Mesendoderm (in vitro differentiated cells): ENCODE measurements at regions not wholly inside any gene's neighbourhood (a gene's known extent, or its start where the extent isn't known, plus 50 kb on each side); places are given as distances from the start of the nearest gene placed in this dataset.

ENCODE experiments used
- DNase-seq: peaks from one replicate; pipeline ENCODE4 v3.0.0; 2013
- H2AK5ac ChIP-seq: 2 replicates; pipeline ENCODE4 v1.6.1; 2013; ENCODE audit warnings: low read length, inconsistent platforms
- H2BK120ac ChIP-seq: 2 replicates; pipeline ENCODE4 v1.6.1; 2013; ENCODE audit warnings: low read depth, mild to moderate bottlenecking, low read length, moderate library complexity, mixed read lengths
- H2BK15ac ChIP-seq: replicated peaks from 2 replicates; pipeline ENCODE4 v1.6.1; 2013; ENCODE audit warnings: low read depth, mild to moderate bottlenecking, moderate library complexity
- H2BK5ac ChIP-seq: 2 replicates; pipeline ENCODE4 v1.6.1; 2013; ENCODE audit warnings: low read length, inconsistent platforms
- H3K18ac ChIP-seq: 2 replicates; pipeline ENCODE4 v1.6.1; 2013; ENCODE audit warnings: mild to moderate bottlenecking, low read length, mixed read lengths
- H3K23ac ChIP-seq: one replicate; pipeline ENCODE4 v1.6.1; 2013; ENCODE audit warnings: low read length
- H3K27ac ChIP-seq: 2 replicates; pipeline ENCODE4 v1.5.1; 2013; ENCODE audit warnings: low read depth, mild to moderate bottlenecking, inconsistent platforms, low read length, moderate library complexity
- H3K27me3 ChIP-seq: 2 replicates; pipeline ENCODE4 v1.6.1; 2013; ENCODE audit warnings: low read length, control low read depth, mild to moderate bottlenecking, inconsistent platforms; ENCODE audit not compliant: insufficient read depth, poor library complexity
- H3K36me3 ChIP-seq: 2 replicates; pipeline ENCODE4 v1.6.1; 2013; ENCODE audit warnings: low read length, inconsistent platforms; ENCODE audit not compliant: control insufficient read depth, insufficient read depth
- H3K4ac ChIP-seq: one replicate; pipeline ENCODE4 v1.6.1; 2013; ENCODE audit warnings: low read depth, mild to moderate bottlenecking, low read length, moderate library complexity
- H3K4me1 ChIP-seq: 2 replicates; pipeline ENCODE4 v1.6.1; 2013; ENCODE audit warnings: low read depth, low read length, inconsistent platforms; ENCODE audit not compliant: control insufficient read depth
- H3K4me2 ChIP-seq: 2 replicates; pipeline ENCODE4 v1.6.1; 2013; ENCODE audit warnings: low read length
- H3K4me3 ChIP-seq: 2 replicates; pipeline ENCODE4 v1.5.1; 2013; ENCODE audit warnings: mild to moderate bottlenecking, low read length
- H3K56ac ChIP-seq: one replicate; pipeline ENCODE4 v1.6.1; 2013; ENCODE audit warnings: low read length
- H3K79me1 ChIP-seq: 2 replicates; pipeline ENCODE4 v1.6.1; 2013; ENCODE audit warnings: low read length, inconsistent platforms
- H3K79me2 ChIP-seq: 2 replicates; pipeline ENCODE4 v1.6.1; 2013; ENCODE audit warnings: mild to moderate bottlenecking, low read length; ENCODE audit not compliant: control insufficient read depth, insufficient read depth
- H3K9ac ChIP-seq: 2 replicates; pipeline ENCODE4 v1.6.1; 2013; ENCODE audit warnings: low read length, inconsistent platforms
- H4K5ac ChIP-seq: one replicate; pipeline ENCODE4 v1.6.1; 2013; ENCODE audit warnings: low read length
- H4K8ac ChIP-seq: one replicate; pipeline ENCODE4 v1.6.1; 2013; ENCODE audit warnings: low read depth, mild to moderate bottlenecking, control low read depth, low read length, moderate library complexity
- WGBS: extraction: QIAGEN DNeasy Blood & Tissue Kit; methylation state at CpG from one replicate; pipeline ENCODE4 v1.1.7; 2013; ENCODE audit warnings: low lambda C conversion rate, missing lambda C conversion rate; ENCODE audit not compliant: insufficient coverage; ENCODE audit errors: extremely low coverage; 5-methylcytosine and 5-hydroxymethylcytosine counted together

DNA sequence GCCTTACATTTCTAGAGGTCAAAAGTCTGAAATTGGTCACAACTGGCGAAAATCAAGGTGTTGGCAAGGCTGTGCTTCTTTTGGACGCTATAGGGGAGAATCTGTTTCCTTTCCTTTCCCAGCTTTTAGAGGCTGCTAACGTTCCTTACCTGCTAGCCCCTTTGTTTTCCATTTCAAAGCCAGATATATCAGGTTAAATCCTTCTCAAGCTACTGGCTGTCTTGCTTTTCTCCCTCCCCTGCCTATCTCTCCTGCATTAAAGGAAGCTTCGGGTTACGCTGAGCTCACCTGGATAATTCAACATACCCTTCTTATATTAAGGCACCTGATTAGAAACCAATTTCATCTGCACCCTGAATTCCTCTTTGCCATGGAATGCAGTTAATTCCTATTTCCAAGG is 1569.7 kb upstream of the SLC10A2 start:
- Histone ChIP-seq H3K4me3 (no peak overlapping the region), H2AK5ac (no peak overlapping the region), H3K27me3 (no peaks in the 10 kb centered on the region), H3K9ac (no peak overlapping the region), H3K4ac (no peak overlapping the region), H3K23ac (no peak overlapping the region), H3K36me3 (no peaks in the 10 kb centered on the region), H2BK120ac (no peak overlapping the region), H3K79me2 (no peaks in the 10 kb centered on the region), H4K5ac (no peak overlapping the region), H3K4me2 (no peak overlapping the region), H3K18ac (no peak overlapping the region), H2BK15ac (no peak overlapping the region), H3K4me1 (no peaks in the 10 kb centered on the region), H4K8ac (no peak overlapping the region), H3K79me1 (no peaks in the 10 kb centered on the region), H3K27ac (no peak overlapping the region), H2BK5ac (no peak overlapping the region), H3K56ac (no peak overlapping the region)
- WGBS, result no CpG with 5 or more reads among the region's 5 CpGs
- no peak for DNase-seq

DNA sequence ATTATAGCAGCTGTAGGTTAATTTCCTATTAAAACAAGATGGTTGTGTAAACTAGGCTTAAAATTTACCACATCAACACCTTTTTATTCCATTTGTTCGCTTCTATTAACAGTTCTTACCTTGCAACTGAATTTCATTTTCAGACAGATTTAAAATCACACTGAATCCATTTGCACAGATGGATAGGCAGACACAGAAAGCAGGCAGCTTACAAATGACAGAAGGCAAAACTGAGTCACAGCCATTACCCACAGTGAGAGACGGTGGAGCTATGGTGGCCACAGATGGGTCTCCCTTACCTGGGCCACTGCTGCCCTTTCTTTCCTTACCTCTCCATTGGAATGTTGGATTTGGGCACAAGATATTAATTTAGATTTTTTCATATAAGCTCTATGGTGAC is 1567.8 kb upstream of the SLC10A2 start:
- H2BK120ac ChIP-seq, result no peak overlapping the region
- DNase-seq, result no peak
- no peak overlapping the region for H3K27ac ChIP-seq
- H3K18ac ChIP-seq, result no peak overlapping the region
- H3K4me1 ChIP-seq, result no peaks in the 10 kb centered on the region
- no peaks in the 10 kb centered on the region for H3K79me1 ChIP-seq
- no peak overlapping the region for H3K23ac ChIP-seq
- H3K4me3 ChIP-seq, result no peak overlapping the region
- H3K79me2 ChIP-seq, result no peaks in the 10 kb centered on the region
- H3K27me3 ChIP-seq, result no peaks in the 10 kb centered on the region
- no peak overlapping the region for H3K4me2 ChIP-seq
- H3K4ac ChIP-seq, result no peak overlapping the region
- H4K5ac ChIP-seq, result no peak overlapping the region
- no peak overlapping the region for H2BK15ac ChIP-seq
- H2AK5ac ChIP-seq, result no peak overlapping the region
- H3K9ac ChIP-seq, result no peak overlapping the region
- H2BK5ac ChIP-seq, result no peak overlapping the region
- H3K36me3 ChIP-seq, result no peaks in the 10 kb centered on the region
- 100% methylated on average over 1 of the region's 2 CpGs for WGBS
- H4K8ac ChIP-seq, result no peak overlapping the region
- H3K56ac ChIP-seq, result no peak overlapping the region

DNA sequence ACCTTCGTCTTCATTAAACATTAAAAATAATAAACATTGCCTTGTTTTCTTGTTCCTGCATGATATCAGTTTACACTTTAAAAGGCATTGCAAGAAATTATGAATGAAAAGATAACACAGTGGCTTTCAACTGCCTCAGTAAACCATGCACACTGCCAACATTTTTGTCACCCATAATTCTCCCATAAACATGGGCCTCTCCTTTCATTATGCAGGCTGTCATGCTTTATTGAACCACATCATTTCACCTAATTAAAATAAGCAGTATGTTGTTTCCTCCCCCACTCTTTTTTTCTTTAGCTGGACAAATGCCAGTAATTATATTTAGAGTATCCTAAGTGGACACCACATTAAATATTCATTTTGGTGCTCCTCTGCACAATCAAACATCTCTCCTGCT is 1566.5 kb upstream of the SLC10A2 start:
- H3K79me1 ChIP-seq, result no peaks in the 10 kb centered on the region
- H3K27ac ChIP-seq, result no peak overlapping the region
- no peaks in the 10 kb centered on the region for H3K27me3 ChIP-seq
- WGBS, result no CpG with 5 or more reads among the region's 1 CpG
- H3K9ac ChIP-seq, result no peak overlapping the region
- H3K79me2 ChIP-seq, result no peaks in the 10 kb centered on the region
- H2BK15ac ChIP-seq, result no peak overlapping the region
- H2AK5ac ChIP-seq, result no peak overlapping the region
- H4K5ac ChIP-seq, result no peak overlapping the region
- H3K4ac ChIP-seq, result no peak overlapping the region
- H3K4me1 ChIP-seq, result no peaks in the 10 kb centered on the region
- no peak for DNase-seq
- H3K36me3 ChIP-seq, result no peaks in the 10 kb centered on the region
- H4K8ac ChIP-seq, result no peak overlapping the region
- no peak overlapping the region for H3K4me3 ChIP-seq
- H3K4me2 ChIP-seq, result no peak overlapping the region
- no peak overlapping the region for H3K18ac ChIP-seq
- no peak overlapping the region for H2BK120ac ChIP-seq
- no peak overlapping the region for H3K23ac ChIP-seq
- no peak overlapping the region for H2BK5ac ChIP-seq
- no peak overlapping the region for H3K56ac ChIP-seq

DNA sequence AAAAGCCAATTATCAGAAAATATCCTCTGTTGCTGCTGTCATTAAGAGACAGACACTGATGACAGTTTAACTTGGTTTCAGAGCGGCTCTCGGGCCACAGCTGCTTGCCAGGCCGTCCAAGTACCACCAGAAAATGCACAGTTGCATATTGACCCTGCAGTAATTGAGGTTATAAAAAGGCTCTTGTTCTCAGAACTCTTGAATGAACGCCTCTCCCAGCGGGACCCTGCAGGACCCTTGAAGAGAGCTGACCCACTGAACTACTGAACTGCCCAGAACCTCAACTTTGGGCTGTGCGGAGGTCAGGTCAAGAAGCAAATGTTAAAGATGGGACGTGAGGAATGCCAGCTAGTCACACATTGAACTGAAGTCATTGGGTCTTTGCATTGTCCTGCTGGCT is 1559.0 kb upstream of the SLC10A2 start:
- no peak for DNase-seq

DNA sequence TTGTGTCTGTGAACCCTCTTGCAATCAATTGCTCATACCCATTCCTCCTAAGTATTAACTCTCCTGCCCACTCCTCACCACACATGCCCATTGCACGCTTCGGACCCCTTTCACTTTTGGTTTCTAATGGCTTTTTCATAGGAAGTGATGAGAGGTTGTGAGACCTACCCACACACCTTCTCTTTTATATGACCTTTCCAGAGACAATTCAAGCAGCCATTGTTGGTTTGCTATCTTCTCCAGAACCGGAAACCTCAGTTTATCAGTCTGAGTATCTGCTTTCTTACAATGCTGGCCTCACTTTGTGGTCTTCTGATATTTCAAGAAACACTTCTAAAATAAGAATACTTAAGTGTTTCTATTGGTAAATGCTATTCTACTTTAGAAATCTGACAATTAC is 1550.8 kb upstream of the SLC10A2 start:
- no peak overlapping the region for H3K18ac ChIP-seq
- H3K4me3 ChIP-seq, result no peak overlapping the region
- H4K5ac ChIP-seq, result no peak overlapping the region
- no peaks in the 10 kb centered on the region for H3K36me3 ChIP-seq
- no peak overlapping the region for H3K9ac ChIP-seq
- no peak overlapping the region for H3K56ac ChIP-seq
- H2BK5ac ChIP-seq, result no peak overlapping the region
- no peak overlapping the region for H2BK15ac ChIP-seq
- no peak overlapping the region for H2BK120ac ChIP-seq
- no peak for DNase-seq
- H4K8ac ChIP-seq, result no peak overlapping the region
- H3K27ac ChIP-seq, result no peak overlapping the region
- WGBS, result no CpG with 5 or more reads among the region's 3 CpGs
- no peaks in the 10 kb centered on the region for H3K27me3 ChIP-seq
- H2AK5ac ChIP-seq, result no peak overlapping the region
- no peak overlapping the region for H3K4me2 ChIP-seq
- no peak overlapping the region for H3K4ac ChIP-seq
- H3K23ac ChIP-seq, result no peak overlapping the region
- H3K4me1 ChIP-seq, result no peaks in the 10 kb centered on the region
- no peaks in the 10 kb centered on the region for H3K79me1 ChIP-seq
- no peaks in the 10 kb centered on the region for H3K79me2 ChIP-seq

More for the DNA sequence above, 1559.0 kb upstream of the SLC10A2 start:
- Histone ChIP-seq H3K23ac (no peak overlapping the region), H2BK120ac (no peak overlapping the region), H3K27ac (no peak overlapping the region), H2BK5ac (no peak overlapping the region), H3K4me1 (no peaks in the 10 kb centered on the region), H4K5ac (no peak overlapping the region), H3K79me1 (no peaks in the 10 kb centered on the region), H3K4ac (no peak overlapping the region), H3K9ac (no peak overlapping the region), H3K18ac (no peak overlapping the region), H3K4me3 (no peak overlapping the region), H3K79me2 (no peaks in the 10 kb centered on the region), H2AK5ac (no peak overlapping the region), H3K4me2 (no peak overlapping the region), H3K36me3 (no peaks in the 10 kb centered on the region), H3K56ac (no peak overlapping the region), H4K8ac (no peak overlapping the region), H3K27me3 (no peaks in the 10 kb centered on the region), H2BK15ac (no peak overlapping the region)
- no CpG with 5 or more reads among the region's 7 CpGs for WGBS

DNA sequence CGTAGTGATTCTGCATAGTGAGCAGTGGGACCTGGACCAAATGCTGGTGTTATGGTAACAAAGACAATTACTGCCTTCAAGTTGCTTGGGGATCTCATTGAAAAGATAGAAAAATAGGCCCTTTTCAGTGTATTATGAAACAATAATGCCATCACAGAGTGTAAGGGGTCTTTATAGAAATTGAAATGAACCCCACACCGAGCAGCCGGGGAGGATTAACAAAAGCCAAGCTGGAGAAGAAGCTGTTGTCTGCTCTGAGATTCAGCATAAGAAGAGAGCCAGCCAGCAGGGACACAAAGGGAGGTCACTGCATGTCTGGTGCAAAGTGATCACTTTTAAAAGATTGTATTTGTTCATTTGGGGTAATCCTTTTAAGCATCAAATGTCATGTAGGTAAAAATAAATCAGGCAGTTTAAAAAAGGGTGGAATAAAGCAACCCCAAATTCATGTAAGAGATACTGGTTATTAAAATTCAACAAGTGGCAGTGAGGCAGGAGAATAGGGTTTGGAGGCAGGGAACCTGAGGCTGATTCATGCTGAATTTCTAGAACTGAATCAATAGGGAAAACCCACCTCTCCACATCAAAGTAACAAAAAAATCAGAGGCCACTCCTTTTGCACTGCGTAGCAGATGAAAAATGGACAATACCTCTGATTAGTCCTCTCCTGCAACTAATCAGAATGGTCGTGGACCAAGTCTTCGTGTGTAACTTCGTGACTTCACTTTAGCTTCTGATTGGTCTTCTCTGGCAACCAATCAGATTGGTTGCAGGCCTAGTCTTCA is 1548.3 kb upstream of the SLC10A2 start:
- H2BK15ac ChIP-seq, result no peak overlapping the region
- no peak for DNase-seq
- H3K4ac ChIP-seq, result no peak overlapping the region
- H3K4me3 ChIP-seq, result no peak overlapping the region
- no peaks in the 10 kb centered on the region for H3K79me1 ChIP-seq
- H3K79me2 ChIP-seq, result no peaks in the 10 kb centered on the region
- H4K5ac ChIP-seq, result no peak overlapping the region
- H2AK5ac ChIP-seq, result no peak overlapping the region
- no peaks in the 10 kb centered on the region for H3K27me3 ChIP-seq
- H3K23ac ChIP-seq, result no peak overlapping the region
- H3K4me2 ChIP-seq, result no peak overlapping the region
- H4K8ac ChIP-seq, result no peak overlapping the region
- no peak overlapping the region for H3K56ac ChIP-seq
- no peaks in the 10 kb centered on the region for H3K36me3 ChIP-seq
- no CpG with 5 or more reads among the region's 7 CpGs for WGBS
- H2BK5ac ChIP-seq, result no peak overlapping the region
- H3K9ac ChIP-seq, result no peak overlapping the region
- H3K18ac ChIP-seq, result no peak overlapping the region
- H3K4me1 ChIP-seq, result no peaks in the 10 kb centered on the region
- no peak overlapping the region for H3K27ac ChIP-seq
- no peak overlapping the region for H2BK120ac ChIP-seq
